ENCODE measurements at regions not wholly inside any gene's neighbourhood (a gene's known extent, or its start where the extent isn't known, plus 50 kb on each side); places are given as distances from the start of the nearest gene placed in this dataset.

GRCh38 chr13:33723772-33724435, 94.0 kb upstream of the RFC3 start:
- Mint-ChIP-seq H3K27me3 (no peaks in the 10 kb centered on the region), H3K9me3 (no peaks in the 10 kb centered on the region), H3K36me3 (no peaks in the 10 kb centered on the region), H3K27ac (peak overlapping the region; percentile 59 to 72), H3K4me3 (peak overlapping the region; percentile 72), H3K4me1 (ENCODE audit: low read depth in 2 of 2) (peaks cover 12 to 25% of the 10 kb centered on the region in 2 donors)
- ATAC-seq (peak; percentile 60 to 82), DNase-seq (ENCODE audit: low spot score) (peak; percentile 74)

- Mint-ChIP-seq H3K27ac (no peak overlapping the region), H3K4me1 (ENCODE audit: low read depth in 2 of 2) (peaks cover 15 to 30% of the 10 kb centered on the region in 2 donors), H3K4me3 (no peak overlapping the region), H3K9me3 (no peaks in the 10 kb centered on the region), H3K27me3 (no peaks in the 10 kb centered on the region), H3K36me3 (no peaks in the 10 kb centered on the region)
- DNase-seq (ENCODE audit: low spot score): no peak
- ATAC-seq: no peak
Measured at GRCh38 chr13:33725340-33725739, 92.6 kb upstream of the RFC3 start.

GRCh38 chr13:33727297-33728083, 90.5 kb upstream of the RFC3 start:
- H3K4me3 Mint-ChIP-seq: no peak overlapping the region
- H3K27me3 Mint-ChIP-seq: no peaks in the 10 kb centered on the region
- H3K27ac Mint-ChIP-seq: no peak overlapping the region
- H3K4me1 Mint-ChIP-seq (ENCODE audit: low read depth in 2 of 2): peaks cover 9 to 20% of the 10 kb centered on the region in 2 donors
- no peaks in the 10 kb centered on the region for H3K36me3 Mint-ChIP-seq
- ATAC-seq (no peak), DNase-seq (ENCODE audit: low spot score) (no peak)
- no peaks in the 10 kb centered on the region for H3K9me3 Mint-ChIP-seq

DNA sequence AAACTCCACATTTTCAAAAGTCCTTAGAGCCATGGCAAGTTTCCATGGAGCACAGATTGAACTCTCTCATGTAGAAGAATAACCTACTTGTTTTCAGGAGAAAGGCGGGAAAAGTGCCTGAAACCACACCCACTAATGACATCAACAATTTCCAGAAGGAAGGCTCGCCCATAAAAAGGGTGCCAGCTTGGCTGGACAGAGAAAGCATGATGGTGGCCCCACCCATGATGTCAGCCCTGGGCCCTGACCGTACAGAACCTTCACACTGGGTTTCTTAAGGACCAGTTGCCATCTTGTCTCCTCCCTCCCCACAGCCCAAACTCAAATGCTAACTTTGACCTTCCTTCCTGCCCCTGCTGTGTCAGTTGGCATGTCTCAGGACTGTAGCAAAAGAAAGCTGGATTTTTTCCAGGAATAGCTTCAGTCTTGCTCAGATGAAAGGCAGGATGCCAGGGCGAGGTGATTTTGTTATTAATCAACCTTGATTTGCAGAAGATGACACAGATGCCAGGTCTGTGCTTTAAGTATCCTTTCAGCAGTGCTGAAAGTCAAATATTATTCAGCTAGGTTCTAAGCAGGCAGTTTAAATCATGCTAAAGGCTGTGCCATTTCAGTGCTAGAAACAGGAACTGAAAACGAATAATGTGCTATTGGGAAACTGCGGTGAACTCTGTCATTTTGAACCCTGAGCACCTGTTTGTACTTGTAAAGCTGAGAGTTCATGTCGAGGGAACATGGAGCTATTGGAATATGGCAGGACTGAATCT, 89.5 kb upstream of the RFC3 start:
- Mint-ChIP-seq H3K27ac (no peak overlapping the region), H3K9me3 (no peaks in the 10 kb centered on the region), H3K36me3 (no peaks in the 10 kb centered on the region), H3K4me3 (no peak overlapping the region), H3K4me1 (ENCODE audit: low read depth in 2 of 2) (peaks cover 6 to 10% of the 10 kb centered on the region in 2 donors), H3K27me3 (no peaks in the 10 kb centered on the region)
- ATAC-seq (no peak), DNase-seq (ENCODE audit: low spot score) (no peak)

DNA sequence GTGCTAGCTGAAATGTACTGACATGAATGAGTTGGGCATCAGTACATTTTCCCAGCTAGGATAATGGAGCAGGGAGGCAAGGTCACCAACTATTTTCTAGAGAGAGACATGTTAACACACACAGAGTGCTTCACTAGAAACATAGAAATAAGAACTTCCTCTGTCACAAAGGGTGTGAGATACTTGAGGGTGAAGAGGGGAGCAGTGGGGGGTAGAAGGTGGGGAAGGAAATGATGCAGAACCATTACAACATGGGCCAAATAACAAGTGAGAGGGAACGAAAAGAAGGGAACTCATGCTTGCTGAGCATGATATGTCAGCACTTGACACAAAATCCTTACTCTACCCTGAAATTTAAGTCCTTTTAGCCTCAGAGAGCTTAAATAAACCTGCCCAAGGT, 87.8 kb upstream of the RFC3 start:
- Mint-ChIP-seq H3K4me1 (ENCODE audit: low read depth in 2 of 2) (peaks cover 3 to 5% of the 10 kb centered on the region in 2 donors), H3K36me3 (no peaks in the 10 kb centered on the region), H3K4me3 (no peak overlapping the region), H3K9me3 (no peaks in the 10 kb centered on the region), H3K27ac (no peak overlapping the region), H3K27me3 (no peaks in the 10 kb centered on the region)
- DNase-seq (ENCODE audit: low spot score): no peak
- ATAC-seq: no peak

- H3K27ac Mint-ChIP-seq: no peak overlapping the region
- ATAC-seq: no peak
- H3K4me1 Mint-ChIP-seq (ENCODE audit: low read depth in 2 of 2): peaks cover 3 to 5% of the 10 kb centered on the region in 2 donors
- no peak for DNase-seq (ENCODE audit: low spot score)
- no peak overlapping the region for H3K4me3 Mint-ChIP-seq
- H3K36me3 Mint-ChIP-seq: no peaks in the 10 kb centered on the region
- H3K9me3 Mint-ChIP-seq: no peaks in the 10 kb centered on the region
- no peaks in the 10 kb centered on the region for H3K27me3 Mint-ChIP-seq
Measured at GRCh38 chr13:33730619-33731018, 87.3 kb upstream of the RFC3 start.

GRCh38 chr13:33735276-33735675, 82.7 kb upstream of the RFC3 start:
- Mint-ChIP-seq H3K9me3 (no peaks in the 10 kb centered on the region), H3K4me3 (no peak overlapping the region), H3K36me3 (no peaks in the 10 kb centered on the region), H3K4me1 (ENCODE audit: low read depth in 2 of 2) (no peaks in the 10 kb centered on the region), H3K27me3 (no peaks in the 10 kb centered on the region), H3K27ac (no peak overlapping the region)
- ATAC-seq (no peak), DNase-seq (ENCODE audit: low spot score) (no peak)

GRCh38 chr13:33739254-33739653, 78.7 kb upstream of the RFC3 start:
- no peak for DNase-seq (ENCODE audit: low spot score)
- H3K36me3 Mint-ChIP-seq: no peaks in the 10 kb centered on the region
- peaks cover 12 to 15% of the 10 kb centered on the region in 2 donors for H3K4me1 Mint-ChIP-seq (ENCODE audit: low read depth in 2 of 2)
- H3K9me3 Mint-ChIP-seq: peaks cover 2% of the 10 kb centered on the region
- ATAC-seq: no peak
- H3K27ac Mint-ChIP-seq: no peak overlapping the region
- no peaks in the 10 kb centered on the region for H3K27me3 Mint-ChIP-seq
- H3K4me3 Mint-ChIP-seq: no peak overlapping the region

DNA sequence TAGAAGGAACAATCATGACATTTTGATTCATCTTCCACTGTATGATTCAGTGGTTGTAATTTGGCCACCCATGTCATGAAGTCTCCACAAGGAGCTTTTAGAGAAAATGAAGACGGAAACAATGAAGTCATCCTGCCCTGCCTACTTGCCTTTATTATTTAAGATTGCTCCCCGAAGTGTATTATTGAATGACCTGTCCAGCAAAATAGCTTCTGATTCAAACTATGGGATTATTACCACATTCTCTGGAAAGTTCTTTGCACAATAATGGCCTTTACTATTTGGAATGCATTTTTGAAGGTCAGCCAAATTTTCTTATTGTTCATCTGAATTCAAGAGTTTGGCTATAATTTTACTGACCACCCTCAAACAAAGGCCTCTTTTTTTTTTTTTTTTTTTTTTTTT, 77.8 kb upstream of the RFC3 start:
- H3K27ac Mint-ChIP-seq: no peak overlapping the region
- H3K27me3 Mint-ChIP-seq: no peaks in the 10 kb centered on the region
- peaks cover 2% of the 10 kb centered on the region for H3K9me3 Mint-ChIP-seq
- ATAC-seq (no peak), DNase-seq (ENCODE audit: low spot score) (no peak)
- H3K36me3 Mint-ChIP-seq: no peaks in the 10 kb centered on the region
- H3K4me1 Mint-ChIP-seq (ENCODE audit: low read depth in 2 of 2): peaks cover 20 to 24% of the 10 kb centered on the region in 2 donors
- no peak overlapping the region for H3K4me3 Mint-ChIP-seq

DNA sequence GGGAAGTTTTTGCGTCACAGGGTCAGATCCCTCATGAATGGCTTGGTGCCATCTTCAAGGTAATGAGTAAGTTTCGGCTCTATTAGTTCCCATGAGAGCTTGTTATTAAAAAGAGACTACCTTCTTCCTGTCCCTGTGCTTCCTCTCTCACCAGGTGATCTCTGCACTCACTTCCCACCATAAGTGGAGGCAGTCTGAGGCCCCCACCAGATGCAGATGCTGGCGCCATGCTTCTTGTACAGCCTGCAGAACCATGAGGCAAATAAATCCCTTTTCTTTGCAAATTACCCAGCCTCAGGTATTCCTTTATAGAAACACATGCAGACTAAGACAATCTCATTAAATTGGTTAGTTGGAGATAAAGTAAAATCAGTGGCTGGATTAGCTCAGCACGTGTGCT, 75.6 kb upstream of the RFC3 start:
- DNase-seq (ENCODE audit: low spot score): no peak
- no peak overlapping the region for H3K4me3 Mint-ChIP-seq
- no peaks in the 10 kb centered on the region for H3K27me3 Mint-ChIP-seq
- ATAC-seq: no peak
- H3K36me3 Mint-ChIP-seq: no peaks in the 10 kb centered on the region
- no peak overlapping the region for H3K27ac Mint-ChIP-seq
- peaks cover 2% of the 10 kb centered on the region for H3K9me3 Mint-ChIP-seq
- H3K4me1 Mint-ChIP-seq (ENCODE audit: low read depth in 2 of 2): peaks cover 20 to 25% of the 10 kb centered on the region in 2 donors

- DNase-seq (ENCODE audit: low spot score): no peak
- Mint-ChIP-seq H3K9me3 (peaks cover 2% of the 10 kb centered on the region), H3K4me1 (ENCODE audit: low read depth in 2 of 2) (peaks cover 20 to 25% of the 10 kb centered on the region in 2 donors), H3K36me3 (no peaks in the 10 kb centered on the region), H3K27ac (peak overlapping the region in 1 of 2 donors; percentile 41), H3K4me3 (peak overlapping the region; percentile 26), H3K27me3 (no peaks in the 10 kb centered on the region)
- peak; percentile 57 to 72 for ATAC-seq
Measured at GRCh38 chr13:33743438-33744368, 74.2 kb upstream of the RFC3 start.

GRCh38 chr13:33744589-33745369, 73.2 kb upstream of the RFC3 start:
- no peak for DNase-seq (ENCODE audit: low spot score)
- Mint-ChIP-seq H3K9me3 (peaks cover 2% of the 10 kb centered on the region), H3K4me1 (ENCODE audit: low read depth in 2 of 2) (peaks cover 20 to 25% of the 10 kb centered on the region in 2 donors), H3K36me3 (no peaks in the 10 kb centered on the region), H3K27me3 (no peaks in the 10 kb centered on the region), H3K4me3 (no peak overlapping the region), H3K27ac (peak overlapping the region in 1 of 2 donors; percentile 41)
- ATAC-seq: no peak

Measured in natural killer cell treated with Interleukin-12 subunit alpha and Interleukin-12 subunit beta and Interleukin-15 and Interleukin-18, amount 100 ng/mL, for 72 hours (primary cell).